ENCODE measurements at regions not wholly inside any gene's neighbourhood (a gene's known extent, or its start where the extent isn't known, plus 50 kb on each side); places are given as distances from the start of the nearest gene placed in this dataset.

- no peak for DNase-seq
These were observed 96.1 kb upstream of the SALL3 start for GRCh38 chr18:78883501-78883900.

DNA sequence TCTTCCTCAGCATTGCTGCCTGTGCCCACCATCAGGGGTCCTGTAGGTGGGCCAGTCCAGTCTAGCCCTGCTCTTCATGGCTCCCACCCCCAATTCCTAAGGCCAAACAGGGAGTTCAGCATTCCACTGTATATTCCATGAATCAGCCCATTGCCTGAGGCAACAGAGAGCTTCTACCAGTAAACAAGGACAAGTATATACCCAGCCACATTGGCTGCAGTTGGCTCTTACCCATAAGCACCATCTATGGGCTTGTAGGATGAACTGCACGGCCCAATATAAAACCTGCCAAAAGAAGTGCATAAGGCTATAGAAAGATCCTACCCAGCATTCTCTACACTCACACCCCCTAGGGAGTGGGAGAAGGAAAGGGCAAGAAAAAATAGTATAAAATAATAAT is 95.1 kb upstream of the SALL3 start:
- no peak for DNase-seq

- no peak for DNase-seq
These were observed 90.4 kb upstream of the SALL3 start for GRCh38 chr18:78889250-78889649.

DNA sequence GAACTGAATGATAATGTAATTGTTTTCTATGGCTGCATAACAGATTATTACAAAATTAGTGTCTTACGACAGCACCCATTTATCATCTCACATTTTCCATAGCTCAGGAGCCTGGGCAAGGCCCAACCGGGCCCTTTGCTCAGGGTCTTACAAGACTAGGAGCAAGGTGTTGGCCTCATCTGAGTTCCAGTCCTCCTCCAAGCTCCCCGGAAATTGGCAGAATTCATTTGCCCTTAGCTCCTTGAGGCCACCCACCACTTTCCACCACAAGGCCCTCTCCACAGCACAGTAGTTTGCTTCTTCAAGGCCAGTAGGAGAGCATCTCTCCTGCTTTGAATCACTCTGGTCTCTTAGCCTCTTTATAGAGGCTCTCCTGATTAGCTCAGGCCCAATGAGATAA is 89.2 kb upstream of the SALL3 start:
- no peak for DNase-seq

- DNase-seq, result no peak
These were observed 88.3 kb upstream of the SALL3 start for GRCh38 chr18:78891185-78891762.

GRCh38 chr18:78892177-78892576 is 87.4 kb upstream of the SALL3 start:
- no peak for DNase-seq

DNA sequence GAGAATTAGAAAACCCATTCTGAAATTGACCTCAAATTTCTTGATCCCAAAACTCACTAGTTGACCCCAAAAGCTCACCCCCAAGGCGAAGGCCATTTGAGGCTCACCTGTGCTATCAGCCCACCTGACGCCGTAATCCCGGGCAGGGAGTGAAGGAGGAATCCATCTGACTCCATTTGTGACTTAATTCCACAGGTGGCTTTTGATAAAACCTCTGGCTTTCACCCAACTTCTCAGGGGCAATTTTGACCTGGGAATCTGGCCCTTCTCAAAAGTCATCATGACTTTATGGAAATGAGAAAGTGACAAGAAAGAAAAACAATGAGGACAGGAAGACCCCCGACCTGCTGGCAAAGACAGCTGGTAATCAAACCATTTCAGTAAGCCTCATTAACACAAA is 86.9 kb upstream of the SALL3 start:
- no peak for DNase-seq

GRCh38 chr18:78893281-78894032 is 86.2 kb upstream of the SALL3 start:
- no peak for DNase-seq

GRCh38 chr18:78894033-78894305 is 85.6 kb upstream of the SALL3 start:
- DNase-seq, result no peak

DNA sequence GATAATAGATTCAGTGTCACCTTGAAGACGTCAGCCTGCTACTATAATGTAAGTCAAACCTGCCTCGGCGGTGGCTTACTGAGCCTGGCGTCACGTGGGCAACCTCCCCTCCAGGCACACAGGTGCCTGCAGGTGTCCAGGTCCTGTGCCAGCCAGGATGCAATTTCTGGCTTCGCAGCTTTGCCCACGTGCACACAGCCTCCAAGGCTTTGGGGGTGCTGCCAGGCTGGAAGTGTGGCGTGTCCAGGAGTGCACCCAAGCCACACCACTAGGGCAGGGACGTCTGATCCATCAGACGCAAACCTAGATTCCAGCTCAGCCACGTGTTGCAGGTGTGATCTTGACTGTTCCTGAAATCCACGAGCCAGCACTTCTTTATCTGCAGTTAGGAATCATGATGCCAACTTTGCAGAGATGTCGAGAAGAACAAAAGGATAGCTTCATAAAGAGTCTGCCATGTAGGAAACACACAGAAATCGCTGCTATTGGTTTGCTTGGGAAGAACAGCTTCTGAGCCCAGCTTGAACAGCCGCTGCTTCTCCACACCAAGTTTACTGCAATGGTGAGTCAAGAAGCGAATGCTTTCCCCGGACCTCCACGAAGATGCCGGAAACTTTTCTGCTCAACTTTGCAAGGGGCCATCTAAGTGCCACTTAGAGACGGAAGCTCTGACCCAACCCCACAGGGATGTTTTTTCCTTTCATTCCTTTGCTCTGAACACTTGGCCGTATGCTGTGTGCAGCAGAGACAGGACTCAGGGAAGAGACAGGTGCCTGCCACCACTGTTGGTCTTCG is 84.2 kb upstream of the SALL3 start:
- no peak for DNase-seq

DNA sequence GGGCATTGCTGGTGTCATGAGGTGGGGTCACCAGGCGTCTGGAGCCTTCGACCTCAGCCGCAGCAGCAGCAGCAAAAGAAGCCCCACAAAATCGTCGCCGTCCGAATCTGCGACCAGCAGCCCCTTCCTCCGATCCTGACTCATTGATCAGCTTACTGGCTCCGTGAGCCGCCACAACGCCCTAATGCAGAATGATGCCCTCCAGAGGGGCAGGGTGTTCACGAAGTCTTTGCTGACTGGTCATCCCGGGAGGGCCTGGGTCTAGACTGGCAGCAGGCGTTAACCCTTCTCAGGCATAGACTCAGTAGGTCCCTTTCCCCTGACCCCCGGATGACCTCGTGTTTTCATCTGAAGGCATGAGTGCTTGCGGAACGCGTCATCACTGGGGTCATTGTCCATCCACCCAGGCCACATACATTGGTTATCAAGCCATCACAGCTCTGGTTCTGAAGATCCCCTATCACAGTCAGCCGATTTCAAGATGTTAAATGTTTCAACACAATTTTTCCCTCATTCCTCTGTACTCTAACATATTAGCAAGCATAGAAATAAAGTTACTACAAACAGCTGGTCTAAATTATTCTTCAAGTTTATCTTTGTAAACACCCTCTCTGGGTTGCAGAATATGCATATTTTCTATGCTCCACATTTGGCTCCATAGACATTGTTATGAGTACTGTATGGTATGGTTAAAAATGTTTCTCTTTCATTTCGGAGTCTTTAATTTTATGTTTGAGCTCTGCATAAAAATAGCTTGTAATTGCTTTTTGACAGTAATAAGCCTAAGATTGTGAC is 83.3 kb upstream of the SALL3 start:
- no peak for DNase-seq

DNA sequence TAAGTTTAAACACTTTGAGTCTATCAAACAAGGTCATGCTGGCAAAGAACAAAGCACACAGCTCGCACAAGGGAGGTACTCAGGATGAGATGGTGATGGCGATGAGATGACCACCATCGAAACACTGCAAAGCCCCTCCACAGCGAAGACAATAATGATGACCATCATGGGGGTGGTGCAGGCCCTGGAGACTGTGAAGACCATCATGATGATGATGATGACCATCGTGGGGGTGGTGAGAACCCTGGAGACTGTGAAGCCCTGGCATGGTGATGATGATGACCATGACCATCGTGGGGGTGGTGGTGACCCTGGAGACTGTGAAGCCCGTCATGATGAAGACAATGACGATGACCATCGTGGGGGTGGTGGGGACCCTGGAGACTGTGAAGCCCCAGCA is 81.6 kb upstream of the SALL3 start:
- DNase-seq, result no peak

- no peak for DNase-seq
These were observed 81.0 kb upstream of the SALL3 start for GRCh38 chr18:78898635-78899034.

GRCh38 chr18:78899241-78899640 is 80.4 kb upstream of the SALL3 start:
- no peak for DNase-seq

GRCh38 chr18:78900938-78901909 is 78.4 kb upstream of the SALL3 start:
- no peak for DNase-seq

- no peak for DNase-seq
These were observed 77.5 kb upstream of the SALL3 start for GRCh38 chr18:78901923-78902794.

DNA sequence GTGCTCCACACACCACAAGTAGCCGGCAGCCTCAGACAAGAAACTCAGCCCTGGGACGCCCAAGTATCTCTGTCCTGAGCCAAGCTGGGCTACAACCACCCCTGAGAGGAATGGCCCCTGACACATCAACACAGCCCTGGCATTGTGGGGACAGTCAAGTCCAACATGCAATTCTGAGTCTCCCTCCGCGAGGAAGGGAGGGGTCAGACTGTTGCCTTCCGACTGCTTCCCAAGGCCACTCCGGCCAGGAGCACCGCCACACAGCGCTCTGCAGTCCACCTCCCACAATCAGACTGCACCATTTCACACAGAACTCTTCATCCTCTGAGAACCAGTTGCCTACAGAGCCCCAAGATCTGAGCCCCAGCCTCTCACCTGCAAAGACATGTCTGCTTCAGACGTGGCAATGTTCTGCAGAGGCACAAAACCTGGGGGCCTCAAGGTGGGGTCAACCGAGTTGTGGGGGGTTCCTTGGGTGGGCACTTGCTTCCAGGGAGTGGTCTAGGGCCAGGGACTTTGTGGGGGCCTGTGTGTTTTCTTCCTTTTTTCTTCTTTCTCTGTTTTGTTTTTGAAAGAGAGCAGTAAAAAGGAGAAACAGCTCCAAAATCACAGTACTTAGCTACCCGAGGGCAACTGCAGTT is 76.7 kb upstream of the SALL3 start:
- no peak for DNase-seq

GRCh38 chr18:78903436-78904178 is 76.0 kb upstream of the SALL3 start:
- no peak for DNase-seq

GRCh38 chr18:78904179-78904531 is 75.5 kb upstream of the SALL3 start:
- DNase-seq, result no peak

DNA sequence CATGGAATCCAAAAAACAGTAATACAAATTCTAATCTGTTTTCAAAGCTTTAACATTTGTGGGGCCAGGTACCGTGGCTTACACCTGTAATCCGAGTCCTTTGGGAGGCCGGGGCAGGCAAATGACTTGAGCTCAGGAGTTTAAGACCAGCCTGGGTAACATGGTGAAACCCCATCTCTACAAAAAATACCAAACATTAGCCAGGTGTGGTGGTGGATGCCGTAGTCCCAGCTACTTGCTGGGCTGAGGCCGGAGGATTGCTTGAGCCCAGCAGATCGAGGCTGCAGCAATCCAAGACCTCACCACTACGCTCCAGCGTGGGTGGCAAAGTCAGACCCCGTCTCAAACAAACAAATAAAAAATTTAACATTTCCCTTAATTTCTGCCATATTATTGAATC is 74.3 kb upstream of the SALL3 start:
- DNase-seq, result no peak
